HG02571 (cell line): ENCODE measurements at regions not wholly inside any gene's neighbourhood (a gene's known extent, or its start where the extent isn't known, plus 50 kb on each side); places are given as distances from the start of the nearest gene placed in this dataset.
"Not testable (repeated sequence)": the region's sequence is repeated elsewhere in the genome, so short reads cannot be mapped to it uniquely, and the experiment has no call there.

Experiments
- ATAC-seq: cut with Tn5 transposase; IDR thresholded peaks from one replicate; pipeline ENCODE4 v1.9.1; 2021; ENCODE audit warnings: mild to moderate bottlenecking, moderate library complexity; ENCODE audit not compliant: unreplicated experiment

- ATAC-seq, result no peak
Observed at GRCh38 chr2:19207452-19207851, 151.0 kb downstream of the OSR1 start.

- ATAC-seq, result no peak
Observed at GRCh38 chr2:19205983-19206533, 152.4 kb downstream of the OSR1 start.

DNA sequence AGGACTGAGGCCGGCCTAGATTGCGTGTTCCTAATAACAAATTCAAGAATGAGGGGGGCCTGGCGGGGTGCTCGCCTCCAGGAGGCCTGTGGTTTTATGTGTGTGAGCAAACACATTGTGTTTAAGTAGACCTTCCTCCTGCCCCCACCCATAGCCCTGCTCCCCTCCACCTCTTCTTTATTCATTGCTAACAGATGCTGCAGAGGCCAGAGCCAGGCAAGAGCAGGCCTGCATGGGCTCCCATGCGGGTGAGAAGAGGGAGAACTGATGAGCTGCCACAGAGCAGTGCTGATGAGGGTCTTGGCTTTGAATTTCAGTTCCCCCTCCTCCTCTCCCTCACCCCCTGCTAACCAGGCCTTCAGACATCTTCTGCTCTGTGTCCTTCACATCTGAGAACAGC, 154.6 kb downstream of the OSR1 start:
- ATAC-seq, result no peak

DNA sequence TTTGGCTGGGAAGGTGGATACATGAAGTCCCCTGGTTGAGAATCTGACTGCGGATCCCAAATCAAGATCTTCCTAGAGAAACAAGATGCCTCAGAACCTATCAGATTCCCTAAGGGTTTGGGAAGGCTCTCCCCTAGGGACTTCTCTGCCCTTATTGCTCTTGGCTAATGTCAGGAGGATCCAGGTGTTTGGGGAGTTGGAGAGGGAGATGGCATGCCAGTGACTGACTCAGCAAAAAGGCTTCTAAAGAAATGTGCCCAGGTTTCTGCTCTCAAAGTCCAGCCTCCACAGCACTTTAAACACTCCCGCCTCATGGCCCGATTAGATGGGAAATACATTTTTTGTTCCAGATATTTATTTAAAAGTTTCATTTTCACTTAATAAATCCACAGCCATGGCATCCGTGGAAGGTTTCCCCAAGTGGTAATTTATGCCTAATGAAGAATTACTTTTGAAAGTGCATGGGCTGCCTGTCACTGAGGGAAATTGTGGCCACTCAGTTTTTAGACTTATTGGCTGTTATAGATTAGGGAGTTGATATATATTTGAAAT, 156.4 kb downstream of the OSR1 start:
- ATAC-seq, result no peak

DNA sequence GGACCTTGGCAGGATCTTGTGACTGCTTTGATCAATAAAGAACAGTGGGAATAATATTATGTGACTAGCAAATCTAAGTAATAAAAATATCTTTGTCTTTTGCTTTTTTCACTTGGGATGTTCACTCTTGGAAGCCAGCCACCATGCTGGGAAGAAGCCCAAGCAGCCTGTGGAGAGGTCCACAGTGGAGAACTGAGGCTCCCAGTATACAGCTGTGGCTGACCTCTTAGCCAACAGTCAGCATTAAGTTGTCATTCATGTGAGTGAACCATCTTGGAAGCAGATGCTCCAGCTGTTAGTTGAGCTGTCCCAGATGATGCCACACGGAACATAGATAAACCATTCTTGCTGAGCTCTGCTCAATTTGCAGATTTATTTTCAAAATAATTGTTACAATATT, 160.0 kb downstream of the OSR1 start:
- ATAC-seq, result no peak

DNA sequence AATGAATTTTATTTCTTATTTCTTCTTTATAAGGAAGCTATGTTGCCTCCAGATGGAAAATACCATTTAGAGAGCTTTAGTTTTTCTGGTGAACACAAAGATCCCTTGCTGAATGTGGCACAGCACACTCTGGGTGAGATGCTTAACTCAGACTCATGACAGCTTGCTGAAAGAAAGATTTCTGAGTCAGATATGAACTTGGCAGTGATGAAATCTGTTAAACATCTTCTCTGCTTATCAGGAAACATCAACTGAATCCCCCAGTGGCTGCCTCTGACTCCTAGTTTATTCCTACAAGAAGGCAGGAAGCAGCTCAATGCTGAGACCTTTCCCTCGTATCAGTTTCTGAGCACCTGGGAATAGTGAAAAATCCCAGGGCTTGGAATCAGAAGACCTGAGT, 162.8 kb downstream of the OSR1 start:
- no peak for ATAC-seq

- no peak for ATAC-seq
Observed at GRCh38 chr2:19189391-19189790, 169.0 kb downstream of the OSR1 start.

- no peak for ATAC-seq
Observed at GRCh38 chr2:19187323-19188020, 171.0 kb downstream of the OSR1 start.

GRCh38 chr2:19185086-19185485, 173.3 kb downstream of the OSR1 start:
- no peak for ATAC-seq

- ATAC-seq, result no peak
Observed at GRCh38 chr2:19178175-19178574, 180.2 kb downstream of the OSR1 start.

DNA sequence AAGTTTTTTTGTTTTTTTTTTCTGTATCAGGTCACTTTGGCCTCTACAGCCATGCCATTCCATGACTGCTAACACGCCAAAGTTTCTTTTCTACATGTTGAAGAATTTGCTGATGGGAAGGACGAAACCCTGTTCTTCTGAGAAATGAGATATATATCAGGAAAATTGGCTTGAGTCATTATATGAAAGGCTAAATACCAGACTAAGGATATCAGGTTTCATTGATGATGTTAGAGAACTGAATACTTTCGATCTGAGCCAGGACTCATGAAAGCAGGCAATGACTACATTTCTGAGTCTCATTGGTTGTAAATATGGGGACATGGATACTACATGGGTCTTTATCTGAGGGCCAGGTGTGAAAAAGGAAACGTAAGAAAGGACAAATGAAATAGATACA, 181.4 kb downstream of the OSR1 start:
- ATAC-seq, result no peak

DNA sequence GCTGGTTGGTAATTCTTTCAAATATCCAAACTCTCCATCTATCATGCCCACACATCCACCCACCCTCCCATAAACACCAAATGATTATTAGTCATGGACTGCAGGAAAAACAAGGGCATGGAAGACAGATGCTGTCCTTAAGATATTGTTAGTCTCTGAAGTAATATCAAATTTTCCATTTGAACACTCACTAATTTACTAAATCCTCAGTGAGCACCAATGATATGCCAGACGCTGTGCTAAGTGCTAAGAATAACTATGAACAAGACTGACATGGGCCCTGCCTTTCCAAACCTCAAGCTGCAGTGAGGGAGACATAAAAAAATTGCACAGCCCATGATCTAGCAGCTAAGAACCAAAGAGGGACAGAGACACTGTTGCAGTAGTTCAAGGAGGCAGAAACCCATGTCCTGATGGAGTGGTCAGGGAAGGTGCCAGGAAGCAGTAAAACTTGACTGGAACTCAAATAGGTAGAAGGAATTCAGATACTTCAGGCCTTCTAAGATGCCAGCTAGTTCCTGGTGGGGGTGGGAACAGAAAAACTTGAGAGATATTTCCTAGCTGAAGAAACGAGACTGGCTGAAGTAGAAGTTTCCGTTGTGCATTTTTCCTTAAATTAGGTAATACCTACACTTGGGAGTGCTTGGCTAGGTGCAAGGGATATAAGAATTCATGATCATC, 182.1 kb downstream of the OSR1 start:
- no peak for ATAC-seq

- ATAC-seq, result no peak
Observed at GRCh38 chr2:19174176-19174575, 184.2 kb downstream of the OSR1 start.

GRCh38 chr2:19171409-19171808, 187.0 kb downstream of the OSR1 start:
- ATAC-seq, result no peak

DNA sequence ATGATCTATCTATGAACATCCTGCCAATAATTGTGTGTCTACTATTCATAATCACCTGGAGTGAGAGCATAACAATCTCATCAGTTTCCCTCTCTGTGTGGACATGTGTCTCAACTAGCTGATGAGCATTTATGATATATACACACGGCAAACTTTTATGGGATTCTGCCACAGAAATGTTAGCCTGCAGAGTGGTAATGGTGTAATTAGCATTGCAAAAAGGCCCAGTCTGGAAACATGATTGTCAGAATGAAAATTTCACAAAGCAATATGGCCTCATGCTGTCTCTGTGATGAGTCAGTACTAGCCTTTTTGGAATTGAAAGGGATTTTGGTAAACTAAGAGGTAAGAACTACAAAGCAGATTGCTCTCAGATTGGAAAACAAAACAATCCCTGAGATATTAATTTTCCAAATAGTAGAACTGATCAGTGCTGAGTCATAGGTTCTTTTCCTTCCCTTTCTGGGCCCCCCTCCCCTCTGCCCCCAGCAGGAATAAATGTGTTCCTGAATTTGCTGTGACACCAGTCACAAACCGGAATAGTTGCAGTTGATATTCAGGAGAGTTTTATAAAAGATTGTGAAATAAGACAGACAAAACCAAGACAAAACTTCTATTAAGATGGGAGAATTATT, 189.2 kb downstream of the OSR1 start:
- ATAC-seq, result no peak

DNA sequence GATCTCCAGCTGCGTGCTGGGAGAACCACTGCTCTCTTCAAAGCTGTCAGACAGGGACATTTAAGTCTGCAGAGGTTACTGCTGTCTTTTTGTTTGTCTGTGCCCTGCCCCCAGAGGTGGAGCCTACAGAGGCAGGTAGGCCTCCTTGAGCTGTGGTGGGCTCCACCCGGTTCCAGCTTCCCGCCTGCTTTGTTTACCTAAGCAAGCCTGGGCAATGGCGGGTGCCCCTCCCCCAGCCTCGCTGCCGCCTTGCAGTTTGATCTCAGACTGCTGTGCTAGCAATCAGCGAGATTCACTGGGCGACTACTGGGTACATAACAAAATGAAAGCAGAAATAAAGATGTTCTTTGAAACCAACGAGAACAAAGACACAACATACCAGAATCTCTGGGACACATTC, 194.3 kb downstream of the OSR1 start:
- ATAC-seq, result not testable (repeated sequence)

GRCh38 chr2:19158896-19159295, 199.5 kb downstream of the OSR1 start:
- ATAC-seq, result no peak

DNA sequence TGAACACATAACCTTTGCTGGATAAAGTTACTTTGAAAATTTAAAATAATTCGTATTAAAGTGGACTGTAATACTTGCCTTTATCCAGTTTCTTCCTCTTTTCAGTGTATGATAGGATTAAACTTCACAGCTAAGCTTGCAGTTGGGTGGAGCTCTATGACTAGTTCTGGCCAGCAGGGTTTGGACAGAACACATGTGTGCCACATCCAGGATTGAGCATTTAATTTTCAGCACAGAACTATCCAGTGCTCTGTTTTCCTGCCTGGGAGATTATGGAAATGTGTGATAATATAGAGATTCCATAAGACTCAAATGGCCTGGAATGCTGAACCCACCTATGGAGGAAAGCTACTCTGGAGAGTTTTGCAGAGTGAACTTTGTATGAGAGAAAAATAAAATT, 200.2 kb downstream of the OSR1 start:
- no peak for ATAC-seq

GRCh38 chr2:19156646-19157045, 201.8 kb downstream of the OSR1 start:
- ATAC-seq, result no peak

- ATAC-seq, result no peak
Observed at GRCh38 chr2:19150726-19151125, 207.7 kb downstream of the OSR1 start.

DNA sequence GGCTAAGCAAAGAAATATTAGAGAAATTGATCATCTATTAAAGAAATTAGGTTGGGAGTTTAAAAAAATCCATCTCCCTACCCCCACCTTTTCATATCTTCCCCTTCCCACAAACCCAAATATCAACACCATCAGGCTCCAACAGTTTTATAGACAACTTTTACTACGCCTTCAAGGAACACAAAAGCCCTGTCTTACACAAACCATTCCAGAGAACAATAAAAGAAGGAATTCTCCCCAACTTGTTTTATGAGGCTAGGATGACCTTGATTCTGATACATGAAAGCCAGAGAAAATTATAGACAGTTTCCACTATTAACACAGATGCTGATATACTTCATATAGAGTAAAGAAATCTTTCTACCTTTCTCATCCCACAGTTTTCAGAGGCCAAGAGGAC, 211.6 kb downstream of the OSR1 start:
- ATAC-seq, result no peak
